Liver (tissue), 7 donors: ENCODE measurements at regions not wholly inside any gene's neighbourhood (a gene's known extent, or its start where the extent isn't known, plus 50 kb on each side); places are given as distances from the start of the nearest gene placed in this dataset.

Experiments used
- DNase-seq: peaks from one replicate; pipeline ENCODE4 v3.0.0-alpha.2; 2017; ENCODE audit warnings: low spot score
- H3K27ac ChIP-seq, 2 donors: one replicate each; pipeline ENCODE4 v1.7.0; 2013; ENCODE audit warnings: inconsistent platforms in 2 of 2, low read length in 2 of 2, control low read depth in 1 of 2, low read depth in 1 of 2, mild to moderate bottlenecking in 1 of 2
- H3K27me3 ChIP-seq, 4 donors: one replicate each; pipeline versions ENCODE4 v1.6.1 to v1.7.0; 2013; ENCODE audit warnings: low read length in 3 of 4, inconsistent platforms in 1 of 4, mild to moderate bottlenecking in 1 of 4, moderate library complexity in 1 of 4; ENCODE audit not compliant: control insufficient read depth in 4 of 4, insufficient read depth in 4 of 4
- H3K36me3 ChIP-seq, 4 donors: one replicate each; pipeline versions ENCODE4 v1.6.1 to v1.7.0; 2013; ENCODE audit warnings: low read length in 3 of 4, mild to moderate bottlenecking in 3 of 4, low read depth in 1 of 4, moderate library complexity in 1 of 4; ENCODE audit not compliant: control insufficient read depth in 4 of 4, insufficient read depth in 3 of 4
- H3K4me1 ChIP-seq, 4 donors: one replicate each; pipeline versions ENCODE4 v1.6.1 to v1.7.0; 2013; ENCODE audit warnings: low read length in 3 of 4, mild to moderate bottlenecking in 3 of 4, moderate library complexity in 1 of 4; ENCODE audit not compliant: control insufficient read depth in 4 of 4, insufficient read depth in 4 of 4
- H3K4me3 ChIP-seq, 3 donors: one replicate each; pipeline versions ENCODE4 v1.6.1 to v1.7.0; 2013; ENCODE audit warnings: low read length in 3 of 3, control low read depth in 1 of 3, low read depth in 1 of 3, mild to moderate bottlenecking in 1 of 3
- H3K9ac ChIP-seq, 2 donors: one replicate each; pipeline ENCODE4 v1.7.0; 2013; ENCODE audit warnings: low read length in 2 of 2, mild to moderate bottlenecking in 2 of 2, moderate library complexity in 2 of 2, control low read depth in 1 of 2, low read depth in 1 of 2
- H3K9me3 ChIP-seq, 4 donors: one replicate each; pipeline versions ENCODE4 v1.6.1 to v1.7.0; 2013; ENCODE audit warnings: low read length in 3 of 4; ENCODE audit not compliant: control insufficient read depth in 4 of 4
- EGR1 ChIP-seq, 2 donors: IDR thresholded peaks; 2 replicates each; pipeline ENCODE4 v1.6.1; 2016 to 2018; ENCODE audit warnings: antibody characterized with exemption in 2 of 2, low read depth in 2 of 2
- FOXA1 ChIP-seq: IDR thresholded peaks from 2 replicates; pipeline ENCODE4 v1.6.1; 2016; ENCODE audit warnings: antibody characterized with exemption
- GABPA ChIP-seq, 2 donors: IDR thresholded peaks in 1 of 2; conservative IDR thresholded peaks in 1 of 2; 2 replicates each; pipeline ENCODE4 v1.6.1; 2016; ENCODE audit warnings: antibody characterized with exemption in 2 of 2, mild to moderate bottlenecking in 1 of 2, moderate library complexity in 1 of 2
- HNF4A ChIP-seq, 2 donors: conservative IDR thresholded peaks; 2 replicates each; pipeline ENCODE4 v1.6.1; 2016; ENCODE audit warnings: antibody characterized with exemption in 2 of 2, mild to moderate bottlenecking in 2 of 2
- HNF4G ChIP-seq: IDR thresholded peaks from 2 replicates; pipeline ENCODE4 v1.6.1; 2016; ENCODE audit warnings: antibody characterized with exemption
- JUND ChIP-seq, 2 donors: IDR thresholded peaks; 2 replicates each; pipeline ENCODE4 v1.6.1; 2016; ENCODE audit warnings: antibody characterized with exemption in 2 of 2
- NR2F2 ChIP-seq: IDR thresholded peaks from 2 replicates; pipeline ENCODE4 v1.6.1; 2016; ENCODE audit warnings: antibody characterized with exemption
- RAD21 ChIP-seq, 2 donors: IDR thresholded peaks; 2 replicates each; pipeline ENCODE4 v1.6.1; 2016; ENCODE audit warnings: antibody characterized with exemption in 2 of 2, mild to moderate bottlenecking in 2 of 2
- RXRA ChIP-seq, 2 donors: IDR thresholded peaks; 2 replicates each; pipeline ENCODE4 v1.6.1; 2017 to 2018; ENCODE audit warnings: antibody characterized with exemption in 2 of 2, mild to moderate bottlenecking in 1 of 2
- SP1 ChIP-seq: IDR thresholded peaks from 2 replicates; pipeline ENCODE4 v1.6.1; 2018; ENCODE audit warnings: antibody characterized with exemption, mild to moderate bottlenecking
- TAF1 ChIP-seq: conservative IDR thresholded peaks from 2 replicates; pipeline ENCODE4 v1.6.1; 2016; ENCODE audit warnings: antibody characterized with exemption, mild to moderate bottlenecking
- WGBS: extraction: QIAGEN DNeasy Blood & Tissue Kit; methylation state at CpG from one replicate; pipeline ENCODE4 v1.1.7; 2013; 5-methylcytosine and 5-hydroxymethylcytosine counted together
- TF ChIP-seq, protein P1 (sequence below): IDR thresholded peaks from 2 replicates; pipeline ENCODE4 v1.6.1; 2016; ENCODE audit warnings: antibody characterized with exemption
- TF ChIP-seq, protein P2 (sequence below): IDR thresholded peaks from 2 replicates; pipeline ENCODE4 v1.6.1; 2016; ENCODE audit warnings: antibody characterized with exemption, mild to moderate bottlenecking
- TF ChIP-seq, protein P3 (sequence below): IDR thresholded peaks from 2 replicates; pipeline ENCODE4 v1.6.1; 2016; ENCODE audit warnings: antibody characterized with exemption
- TF ChIP-seq, protein P4 (sequence below): IDR thresholded peaks from 2 replicates; pipeline ENCODE4 v1.6.1; 2016; ENCODE audit warnings: antibody characterized with exemption
- donor health status: healthy.
- donor health status: healthy.
- donor health status: healthy.
- donor health status: healthy.

DNA sequence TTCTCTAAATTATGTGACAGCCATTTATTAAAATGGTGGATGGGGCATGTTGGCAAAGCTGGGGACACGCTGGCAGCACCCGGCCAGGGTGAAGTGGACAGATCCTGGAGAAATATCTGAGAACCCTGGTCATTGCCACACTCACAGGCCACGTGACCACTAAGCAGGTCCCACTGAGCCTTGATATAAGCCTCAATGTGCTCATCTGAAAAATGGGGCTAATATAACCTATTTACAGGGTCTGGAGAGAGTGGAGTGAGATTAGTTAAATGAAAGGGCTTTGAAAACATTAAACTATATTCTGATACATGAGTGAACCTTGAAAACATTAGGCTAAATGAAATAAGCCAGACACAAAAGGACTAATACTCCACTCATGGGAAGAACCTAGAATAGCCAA is 108.9 kb downstream of the RBFOX3 start (continued):
- TF ChIP-seq NR2F2 (no peak), FOXA1 (no peak), GABPA (IDR thresholded peaks at IDR 0.05 in 1 of 2, conservative IDR thresholded peaks at IDR 0.05 in 1 of 2) (no peak), JUND (IDR thresholded peaks at IDR 0.05) (no peak), HNF4A (conservative IDR thresholded peaks at IDR 0.05) (no peak)

DNA sequence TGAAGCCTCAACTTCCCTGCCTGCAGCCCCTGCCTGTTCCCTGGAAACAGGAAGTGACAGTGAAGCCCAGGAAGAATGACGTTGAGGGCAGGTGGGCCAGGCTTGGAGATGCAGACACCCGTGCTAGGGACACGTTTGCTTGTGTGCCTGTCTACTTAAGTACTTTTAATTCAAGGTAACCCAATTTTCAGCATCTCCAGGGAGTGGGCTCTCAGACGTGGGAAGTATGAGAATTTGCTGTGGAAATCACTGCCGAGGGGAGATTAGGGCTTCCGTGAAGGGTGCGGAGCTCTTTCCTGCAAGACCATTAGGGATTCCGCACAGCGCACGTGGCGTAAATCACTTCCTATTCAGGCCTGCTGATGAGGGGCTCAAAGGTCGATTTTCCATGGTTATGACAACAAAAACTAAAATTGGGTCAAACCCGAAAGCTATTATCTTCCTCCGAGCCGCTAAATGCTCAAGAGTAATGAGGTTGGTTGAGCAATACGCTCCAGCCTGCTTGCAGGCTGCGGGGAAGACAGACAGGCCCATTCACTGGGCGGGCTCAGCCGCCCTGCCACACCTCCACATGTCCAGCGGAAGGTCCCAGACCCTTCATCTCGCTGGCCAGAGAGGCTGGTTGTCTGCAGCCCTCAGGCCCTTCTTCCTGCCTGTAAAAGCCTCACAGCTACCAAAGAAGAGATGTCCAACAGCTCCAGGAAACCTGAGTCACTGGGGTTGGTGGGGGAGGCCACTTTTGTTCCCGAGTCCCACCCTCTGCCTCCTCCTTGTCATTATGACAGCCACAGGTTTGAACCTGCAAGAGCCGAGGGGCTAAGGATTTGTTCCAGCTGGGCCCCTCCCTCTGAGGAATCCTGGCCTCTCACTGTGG is 109.9 kb downstream of the RBFOX3 start:
- Histone ChIP-seq H3K9me3 (no peaks in the 10 kb centered on the region), H3K9ac (no peak overlapping the region), H3K27ac (no peak overlapping the region), H3K36me3 (no peaks in the 10 kb centered on the region), H3K27me3 (no peaks in the 10 kb centered on the region), H3K4me3 (no peak overlapping the region), H3K4me1 (no peaks in the 10 kb centered on the region)
- TF ChIP-seq, protein P1, sequence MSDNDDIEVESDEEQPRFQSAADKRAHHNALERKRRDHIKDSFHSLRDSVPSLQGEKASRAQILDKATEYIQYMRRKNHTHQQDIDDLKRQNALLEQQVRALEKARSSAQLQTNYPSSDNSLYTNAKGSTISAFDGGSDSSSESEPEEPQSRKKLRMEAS = no peak
- no peak for TF ChIP-seq EGR1 (IDR thresholded peaks at IDR 0.05; ENCODE audit: low read depth in 2 of 2)
- TF ChIP-seq, protein P2, sequence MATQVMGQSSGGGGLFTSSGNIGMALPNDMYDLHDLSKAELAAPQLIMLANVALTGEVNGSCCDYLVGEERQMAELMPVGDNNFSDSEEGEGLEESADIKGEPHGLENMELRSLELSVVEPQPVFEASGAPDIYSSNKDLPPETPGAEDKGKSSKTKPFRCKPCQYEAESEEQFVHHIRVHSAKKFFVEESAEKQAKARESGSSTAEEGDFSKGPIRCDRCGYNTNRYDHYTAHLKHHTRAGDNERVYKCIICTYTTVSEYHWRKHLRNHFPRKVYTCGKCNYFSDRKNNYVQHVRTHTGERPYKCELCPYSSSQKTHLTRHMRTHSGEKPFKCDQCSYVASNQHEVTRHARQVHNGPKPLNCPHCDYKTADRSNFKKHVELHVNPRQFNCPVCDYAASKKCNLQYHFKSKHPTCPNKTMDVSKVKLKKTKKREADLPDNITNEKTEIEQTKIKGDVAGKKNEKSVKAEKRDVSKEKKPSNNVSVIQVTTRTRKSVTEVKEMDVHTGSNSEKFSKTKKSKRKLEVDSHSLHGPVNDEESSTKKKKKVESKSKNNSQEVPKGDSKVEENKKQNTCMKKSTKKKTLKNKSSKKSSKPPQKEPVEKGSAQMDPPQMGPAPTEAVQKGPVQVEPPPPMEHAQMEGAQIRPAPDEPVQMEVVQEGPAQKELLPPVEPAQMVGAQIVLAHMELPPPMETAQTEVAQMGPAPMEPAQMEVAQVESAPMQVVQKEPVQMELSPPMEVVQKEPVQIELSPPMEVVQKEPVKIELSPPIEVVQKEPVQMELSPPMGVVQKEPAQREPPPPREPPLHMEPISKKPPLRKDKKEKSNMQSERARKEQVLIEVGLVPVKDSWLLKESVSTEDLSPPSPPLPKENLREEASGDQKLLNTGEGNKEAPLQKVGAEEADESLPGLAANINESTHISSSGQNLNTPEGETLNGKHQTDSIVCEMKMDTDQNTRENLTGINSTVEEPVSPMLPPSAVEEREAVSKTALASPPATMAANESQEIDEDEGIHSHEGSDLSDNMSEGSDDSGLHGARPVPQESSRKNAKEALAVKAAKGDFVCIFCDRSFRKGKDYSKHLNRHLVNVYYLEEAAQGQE = no peak
- TF ChIP-seq TAF1 = no peak
- TF ChIP-seq RXRA (IDR thresholded peaks at IDR 0.05) = no peak
- TF ChIP-seq, protein P3, sequence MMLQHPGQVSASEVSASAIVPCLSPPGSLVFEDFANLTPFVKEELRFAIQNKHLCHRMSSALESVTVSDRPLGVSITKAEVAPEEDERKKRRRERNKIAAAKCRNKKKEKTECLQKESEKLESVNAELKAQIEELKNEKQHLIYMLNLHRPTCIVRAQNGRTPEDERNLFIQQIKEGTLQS = no peak
- no peak for TF ChIP-seq HNF4G
- no peak for TF ChIP-seq GABPA (IDR thresholded peaks at IDR 0.05 in 1 of 2, conservative IDR thresholded peaks at IDR 0.05 in 1 of 2)
- TF ChIP-seq SP1 = no peak
- TF ChIP-seq RAD21 (IDR thresholded peaks at IDR 0.05) = no peak
- TF ChIP-seq, protein P4, sequence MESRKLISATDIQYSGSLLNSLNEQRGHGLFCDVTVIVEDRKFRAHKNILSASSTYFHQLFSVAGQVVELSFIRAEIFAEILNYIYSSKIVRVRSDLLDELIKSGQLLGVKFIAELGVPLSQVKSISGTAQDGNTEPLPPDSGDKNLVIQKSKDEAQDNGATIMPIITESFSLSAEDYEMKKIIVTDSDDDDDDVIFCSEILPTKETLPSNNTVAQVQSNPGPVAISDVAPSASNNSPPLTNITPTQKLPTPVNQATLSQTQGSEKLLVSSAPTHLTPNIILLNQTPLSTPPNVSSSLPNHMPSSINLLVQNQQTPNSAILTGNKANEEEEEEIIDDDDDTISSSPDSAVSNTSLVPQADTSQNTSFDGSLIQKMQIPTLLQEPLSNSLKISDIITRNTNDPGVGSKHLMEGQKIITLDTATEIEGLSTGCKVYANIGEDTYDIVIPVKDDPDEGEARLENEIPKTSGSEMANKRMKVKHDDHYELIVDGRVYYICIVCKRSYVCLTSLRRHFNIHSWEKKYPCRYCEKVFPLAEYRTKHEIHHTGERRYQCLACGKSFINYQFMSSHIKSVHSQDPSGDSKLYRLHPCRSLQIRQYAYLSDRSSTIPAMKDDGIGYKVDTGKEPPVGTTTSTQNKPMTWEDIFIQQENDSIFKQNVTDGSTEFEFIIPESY = no peak
- TF ChIP-seq JUND (IDR thresholded peaks at IDR 0.05) = no peak
- no peak for TF ChIP-seq NR2F2
- WGBS = 40% methylated on average over 23 of the region's 23 CpGs
- no peak for DNase-seq
